ENCODE measurements at regions not wholly inside any gene's neighbourhood (a gene's known extent, or its start where the extent isn't known, plus 50 kb on each side); places are given as distances from the start of the nearest gene placed in this dataset.
"Not testable (repeated sequence)": the region's sequence is repeated elsewhere in the genome, so short reads cannot be mapped to it uniquely, and the experiment has no call there.

GRCh38 chr18:52069201-52069600 lies 270.8 kb upstream of the DCC start:
- DNase-seq (ENCODE audit: low read depth), result no peak

DNA sequence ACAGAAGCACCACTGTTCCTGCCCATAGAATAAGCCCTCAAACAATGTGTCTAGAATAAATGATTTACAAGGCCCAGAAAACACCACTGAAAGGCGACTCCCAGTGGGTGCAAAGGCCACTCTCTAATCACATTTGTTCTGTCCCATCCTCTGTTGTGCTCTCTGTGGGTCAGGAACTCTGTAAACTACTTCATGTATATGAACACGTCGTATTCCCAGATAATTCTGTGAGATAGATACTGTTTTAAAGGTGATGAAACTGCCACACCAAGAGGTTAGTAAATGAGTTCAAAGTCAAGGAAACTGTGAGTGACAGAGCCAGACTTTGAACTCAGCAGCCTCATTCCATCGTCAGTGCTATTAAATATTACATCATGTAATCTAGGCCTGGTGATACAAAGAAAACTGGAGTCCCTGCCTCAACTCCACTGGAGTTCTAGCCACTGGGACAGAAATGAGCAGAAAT lies 269.7 kb upstream of the DCC start:
- no peak for DNase-seq (ENCODE audit: low read depth)

DNA sequence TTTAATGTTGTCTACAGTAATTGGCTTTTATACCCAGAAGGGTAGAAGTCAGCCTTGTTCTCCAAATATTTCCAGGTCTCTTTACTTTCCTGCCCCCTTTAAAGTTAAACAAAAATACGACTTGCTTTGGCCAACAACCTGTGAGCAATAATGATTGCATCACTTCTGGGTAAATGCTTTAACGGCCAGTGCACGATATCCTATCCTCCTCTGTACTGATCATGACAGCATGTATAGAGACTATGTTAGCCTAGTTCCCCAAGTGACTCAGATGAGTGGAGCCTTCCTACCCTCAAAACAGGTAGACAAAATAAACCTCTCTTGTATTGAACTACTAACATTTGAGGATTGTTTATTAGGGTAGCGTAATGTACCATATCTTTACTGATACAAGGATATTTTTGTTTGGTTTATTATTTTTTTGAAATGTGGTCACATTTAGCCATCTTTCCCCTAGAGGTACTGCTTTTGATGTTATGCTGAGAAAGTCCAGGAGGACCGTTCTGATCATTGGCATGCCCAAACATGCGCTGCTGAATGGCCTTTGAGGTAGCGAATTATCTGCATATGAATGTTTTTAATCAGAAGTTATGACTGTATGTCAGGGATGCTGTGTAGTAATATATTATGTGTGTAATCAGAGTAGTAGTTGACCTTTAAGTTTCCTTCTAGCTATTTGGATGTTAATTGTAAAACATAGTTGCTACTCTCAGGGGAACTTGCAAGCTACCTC lies 262.6 kb upstream of the DCC start:
- DNase-seq (ENCODE audit: low read depth), result no peak

- no peak for DNase-seq (ENCODE audit: low read depth)
Measured at GRCh38 chr18:52082246-52082645, 257.8 kb upstream of the DCC start.

DNA sequence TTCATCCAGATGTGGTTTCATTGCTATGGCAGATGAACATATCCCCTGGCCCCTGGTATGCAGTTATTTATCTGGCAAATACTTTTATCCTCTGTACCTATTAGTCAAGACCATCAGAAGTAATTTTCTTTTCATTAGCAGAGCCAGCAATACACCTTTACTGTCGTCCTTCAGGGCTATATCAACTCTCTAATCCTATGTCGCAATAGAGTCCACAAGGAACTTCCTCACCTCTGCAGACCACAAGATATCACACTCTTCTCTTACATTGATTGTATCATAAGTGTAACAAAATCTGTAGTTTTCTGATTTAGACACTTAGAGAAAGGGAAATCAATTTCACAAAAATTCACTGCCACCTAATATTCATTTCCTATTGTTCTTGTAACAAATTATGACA lies 252.9 kb upstream of the DCC start:
- no peak for DNase-seq (ENCODE audit: low read depth)

DNA sequence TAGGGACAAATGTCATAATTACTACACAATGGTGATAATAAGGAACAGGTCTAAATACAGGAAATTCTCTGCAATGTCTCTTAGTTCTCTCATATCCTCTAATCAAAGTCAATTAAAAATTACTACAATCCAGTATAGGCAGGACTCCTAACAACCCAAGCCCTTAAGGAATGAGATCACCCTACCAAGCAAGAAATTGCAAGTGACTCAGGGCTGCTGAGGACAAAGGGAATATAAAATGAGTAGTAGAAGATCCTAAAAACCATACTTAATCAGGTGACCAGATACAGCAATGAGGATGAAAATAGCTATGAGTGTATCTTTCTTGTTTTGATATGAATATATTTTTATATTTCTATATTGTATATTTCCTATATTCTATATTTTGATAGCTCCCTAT lies 250.0 kb upstream of the DCC start:
- DNase-seq (ENCODE audit: low read depth), result no peak

- DNase-seq (ENCODE audit: low read depth), result no peak
Measured at GRCh38 chr18:52093171-52093570, 246.8 kb upstream of the DCC start.

DNA sequence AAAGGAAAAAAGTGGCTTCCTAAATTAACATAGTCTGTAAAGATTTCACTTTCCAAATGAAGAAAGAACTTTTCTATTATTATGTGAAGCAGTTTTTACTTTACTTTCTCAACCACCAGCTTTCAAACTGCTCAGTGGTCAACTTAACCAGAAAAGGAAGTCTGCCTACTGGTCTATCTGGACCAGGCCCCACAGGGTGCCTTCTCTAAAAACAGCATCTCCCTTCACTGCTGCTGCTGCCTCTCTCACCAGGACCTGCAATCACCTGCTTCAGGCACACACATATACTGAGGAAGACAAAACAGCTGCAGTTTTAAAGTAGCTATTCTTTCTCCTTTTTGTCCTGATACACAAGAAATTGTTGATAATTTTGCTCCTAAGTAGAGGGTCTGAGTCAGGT lies 221.3 kb upstream of the DCC start:
- DNase-seq (ENCODE audit: low read depth), result no peak

DNA sequence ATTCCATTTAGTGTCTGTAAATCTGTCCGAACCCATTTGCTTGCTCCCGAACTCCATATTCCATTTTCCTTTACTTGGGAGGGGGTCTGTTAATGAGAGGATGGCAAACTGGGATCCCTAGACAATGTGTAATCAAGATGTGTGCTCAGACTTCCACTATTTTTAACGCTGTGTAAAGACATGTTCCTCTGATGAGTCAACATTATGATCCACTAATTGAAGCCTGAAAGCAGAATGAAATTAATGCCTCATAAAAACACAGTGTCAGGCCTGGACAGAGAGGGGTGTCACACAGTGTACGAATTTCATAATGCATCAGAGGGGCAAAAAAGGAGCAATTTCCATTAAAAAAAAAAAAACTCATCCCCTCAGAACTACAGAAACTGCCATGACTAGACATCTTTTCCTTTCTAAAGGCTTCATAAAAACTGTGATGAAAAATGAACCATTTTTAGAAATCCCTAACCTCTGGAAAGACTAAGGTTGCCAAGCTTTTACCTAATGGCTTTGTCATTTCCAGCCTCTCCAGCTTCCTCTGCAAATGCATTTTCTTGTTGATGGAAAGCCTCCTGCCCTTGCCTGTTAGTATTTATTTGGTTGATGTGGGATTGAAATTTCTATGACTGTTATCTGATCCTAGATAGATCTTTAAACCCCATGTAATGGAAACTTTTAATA lies 209.2 kb upstream of the DCC start:
- DNase-seq (ENCODE audit: low read depth), result no peak

DNA sequence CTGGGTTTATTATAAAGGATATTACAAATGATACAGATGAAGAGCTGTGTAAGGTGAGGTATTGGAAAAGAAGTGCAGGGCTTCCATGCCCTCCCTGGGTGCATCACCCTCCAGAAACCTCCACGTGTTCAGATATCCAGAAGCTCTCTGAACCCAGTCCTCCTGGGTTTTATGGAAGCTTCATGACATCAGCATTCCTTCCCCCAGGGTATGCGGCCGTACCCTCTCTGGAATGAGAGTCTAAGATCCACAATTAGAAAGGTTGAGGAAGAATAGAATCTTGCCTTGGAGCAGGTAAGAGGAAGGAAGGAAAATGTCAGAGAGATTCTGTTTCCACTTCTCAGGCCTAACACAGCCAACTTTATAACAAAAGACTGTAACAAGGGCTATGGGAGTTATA lies 208.2 kb upstream of the DCC start:
- DNase-seq (ENCODE audit: low read depth), result no peak

GRCh38 chr18:52136532-52136931 lies 203.5 kb upstream of the DCC start:
- DNase-seq (ENCODE audit: low read depth), result no peak

- no peak for DNase-seq (ENCODE audit: low read depth)
Measured at GRCh38 chr18:52140986-52141385, 199.0 kb upstream of the DCC start.

DNA sequence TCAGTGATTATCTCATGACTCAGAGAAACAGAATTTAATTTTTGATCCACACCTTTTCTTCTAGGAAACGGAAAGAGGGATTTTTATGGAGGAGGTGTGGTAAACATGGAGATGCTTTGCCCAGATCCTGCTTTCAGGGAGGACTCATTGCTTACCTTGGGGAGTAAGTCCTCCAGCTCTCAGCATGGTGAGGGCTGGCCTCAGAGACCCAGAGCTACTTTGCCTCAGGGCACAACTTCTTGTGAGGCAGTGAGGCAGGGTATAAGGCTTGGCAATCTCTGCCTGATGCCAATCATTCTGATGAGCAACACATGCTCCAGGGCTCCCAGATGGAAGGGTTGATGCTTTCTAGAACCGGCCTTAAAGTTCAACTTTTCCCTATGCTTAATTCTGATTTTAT lies 189.9 kb upstream of the DCC start:
- no peak for DNase-seq (ENCODE audit: low read depth)

DNA sequence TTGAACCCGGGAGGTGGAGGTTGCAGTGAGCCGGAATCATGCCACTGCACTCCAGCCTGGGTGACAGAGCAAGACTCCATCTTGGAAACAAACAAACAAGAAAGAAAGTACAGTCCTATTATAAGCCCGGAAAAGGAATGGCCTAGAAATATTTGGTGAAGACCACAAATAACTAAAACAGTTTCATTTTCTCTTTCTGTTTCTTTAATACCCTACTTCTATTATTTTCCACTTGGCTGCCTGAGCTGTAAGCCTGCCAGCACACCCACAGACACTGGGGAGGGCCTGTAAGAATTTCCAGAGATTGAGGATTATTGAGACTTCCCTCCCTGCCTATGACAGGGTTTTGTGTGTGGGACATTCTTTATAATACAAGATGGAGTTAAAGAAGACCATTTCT lies 188.0 kb upstream of the DCC start:
- no peak for DNase-seq (ENCODE audit: low read depth)

GRCh38 chr18:52156166-52156565 lies 183.8 kb upstream of the DCC start:
- no peak for DNase-seq (ENCODE audit: low read depth)

GRCh38 chr18:52160636-52161035 lies 179.4 kb upstream of the DCC start:
- no peak for DNase-seq (ENCODE audit: low read depth)

DNA sequence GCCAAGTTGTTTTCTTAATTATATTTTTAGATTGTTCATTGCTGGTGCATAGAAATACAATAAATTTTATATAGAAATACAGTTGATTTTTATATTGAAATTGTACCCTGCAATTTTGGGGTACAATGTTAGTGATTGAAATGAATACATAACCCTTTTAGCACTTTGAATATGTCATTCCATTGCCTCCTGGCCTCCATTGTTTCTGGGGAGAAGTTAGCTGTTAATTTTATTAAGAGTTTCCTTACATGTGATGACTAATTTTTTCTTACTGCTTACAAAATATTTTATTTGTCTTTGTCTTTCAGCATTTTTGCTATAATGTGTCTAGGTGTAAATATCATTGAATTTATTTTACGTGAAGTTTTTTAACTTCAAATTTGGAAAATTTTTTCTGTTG lies 176.5 kb upstream of the DCC start:
- DNase-seq (ENCODE audit: low read depth), result no peak

DNA sequence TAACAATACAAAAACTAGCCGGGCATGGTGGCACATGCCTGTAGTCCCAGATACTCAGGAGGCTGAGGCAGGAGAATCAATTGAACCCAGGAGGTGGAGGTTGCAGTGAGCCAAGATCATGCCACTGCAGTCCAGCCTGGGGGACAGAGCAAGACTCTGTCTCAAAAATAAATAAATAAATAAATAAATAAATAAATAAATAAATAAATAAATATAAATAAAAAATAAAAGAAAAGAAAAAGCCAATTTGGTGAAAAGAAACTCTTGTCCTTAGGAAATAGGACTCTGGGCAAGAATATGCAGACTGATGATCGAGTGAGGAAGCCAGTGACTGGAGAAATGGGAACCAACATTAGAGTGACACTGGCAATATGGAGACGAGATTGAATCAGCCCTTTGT lies 171.9 kb upstream of the DCC start:
- DNase-seq (ENCODE audit: low read depth), result not testable (repeated sequence)

GRCh38 chr18:52174220-52174619 lies 165.8 kb upstream of the DCC start:
- no peak for DNase-seq (ENCODE audit: low read depth)

- no peak for DNase-seq (ENCODE audit: low read depth)
Measured at GRCh38 chr18:52175406-52175805, 164.6 kb upstream of the DCC start.

- DNase-seq (ENCODE audit: low read depth), result no peak
Measured at GRCh38 chr18:52183107-52183506, 156.9 kb upstream of the DCC start.

GRCh38 chr18:52190195-52190594 lies 149.8 kb upstream of the DCC start:
- no peak for DNase-seq (ENCODE audit: low read depth)

DNA sequence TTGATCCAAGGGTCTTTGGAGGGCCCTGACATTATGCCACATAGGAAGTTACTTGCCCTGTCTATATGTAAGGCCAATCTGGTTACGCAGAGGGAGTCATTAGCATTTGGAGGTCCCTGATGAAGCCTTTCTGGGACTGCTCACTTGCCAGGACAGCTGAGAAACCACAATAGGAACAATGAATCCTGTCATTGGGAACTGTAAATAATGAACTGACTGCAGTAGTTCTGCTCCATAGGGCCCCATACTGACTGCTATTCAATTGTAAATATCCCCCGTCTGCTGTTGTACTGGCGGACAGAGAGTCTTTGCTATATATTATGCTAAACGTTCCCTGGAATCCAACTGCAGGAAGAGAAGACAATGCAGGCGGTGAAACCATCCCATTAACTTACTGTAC lies 149.4 kb upstream of the DCC start:
- DNase-seq (ENCODE audit: low read depth), result no peak

- DNase-seq (ENCODE audit: low read depth), result no peak
Measured at GRCh38 chr18:52200406-52200805, 139.6 kb upstream of the DCC start.
